ENCODE measurements at regions not wholly inside any gene's neighbourhood (a gene's known extent, or its start where the extent isn't known, plus 50 kb on each side); places are given as distances from the start of the nearest gene placed in this dataset.

DNA sequence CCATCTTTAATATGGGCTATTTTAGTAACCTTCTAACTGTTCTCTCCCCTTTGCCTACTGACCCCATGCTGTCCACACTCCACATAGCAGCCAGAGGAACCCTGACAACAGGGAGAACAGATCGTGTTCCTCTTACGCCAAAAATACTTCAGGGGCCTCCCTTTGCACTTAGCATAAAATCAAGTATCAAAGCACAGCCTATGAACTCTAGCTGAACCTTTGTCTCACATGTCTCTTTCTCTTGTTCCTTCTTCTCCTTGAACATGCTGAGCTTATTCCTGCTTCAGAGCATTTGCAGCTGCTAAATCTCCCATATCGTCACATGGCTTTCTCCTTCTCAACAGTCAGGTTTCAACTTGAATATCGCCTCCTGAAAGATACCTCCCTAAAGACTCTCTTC lies 698.8 kb upstream of the C9orf72 start (continued):
- TF ChIP-seq, protein P1, sequence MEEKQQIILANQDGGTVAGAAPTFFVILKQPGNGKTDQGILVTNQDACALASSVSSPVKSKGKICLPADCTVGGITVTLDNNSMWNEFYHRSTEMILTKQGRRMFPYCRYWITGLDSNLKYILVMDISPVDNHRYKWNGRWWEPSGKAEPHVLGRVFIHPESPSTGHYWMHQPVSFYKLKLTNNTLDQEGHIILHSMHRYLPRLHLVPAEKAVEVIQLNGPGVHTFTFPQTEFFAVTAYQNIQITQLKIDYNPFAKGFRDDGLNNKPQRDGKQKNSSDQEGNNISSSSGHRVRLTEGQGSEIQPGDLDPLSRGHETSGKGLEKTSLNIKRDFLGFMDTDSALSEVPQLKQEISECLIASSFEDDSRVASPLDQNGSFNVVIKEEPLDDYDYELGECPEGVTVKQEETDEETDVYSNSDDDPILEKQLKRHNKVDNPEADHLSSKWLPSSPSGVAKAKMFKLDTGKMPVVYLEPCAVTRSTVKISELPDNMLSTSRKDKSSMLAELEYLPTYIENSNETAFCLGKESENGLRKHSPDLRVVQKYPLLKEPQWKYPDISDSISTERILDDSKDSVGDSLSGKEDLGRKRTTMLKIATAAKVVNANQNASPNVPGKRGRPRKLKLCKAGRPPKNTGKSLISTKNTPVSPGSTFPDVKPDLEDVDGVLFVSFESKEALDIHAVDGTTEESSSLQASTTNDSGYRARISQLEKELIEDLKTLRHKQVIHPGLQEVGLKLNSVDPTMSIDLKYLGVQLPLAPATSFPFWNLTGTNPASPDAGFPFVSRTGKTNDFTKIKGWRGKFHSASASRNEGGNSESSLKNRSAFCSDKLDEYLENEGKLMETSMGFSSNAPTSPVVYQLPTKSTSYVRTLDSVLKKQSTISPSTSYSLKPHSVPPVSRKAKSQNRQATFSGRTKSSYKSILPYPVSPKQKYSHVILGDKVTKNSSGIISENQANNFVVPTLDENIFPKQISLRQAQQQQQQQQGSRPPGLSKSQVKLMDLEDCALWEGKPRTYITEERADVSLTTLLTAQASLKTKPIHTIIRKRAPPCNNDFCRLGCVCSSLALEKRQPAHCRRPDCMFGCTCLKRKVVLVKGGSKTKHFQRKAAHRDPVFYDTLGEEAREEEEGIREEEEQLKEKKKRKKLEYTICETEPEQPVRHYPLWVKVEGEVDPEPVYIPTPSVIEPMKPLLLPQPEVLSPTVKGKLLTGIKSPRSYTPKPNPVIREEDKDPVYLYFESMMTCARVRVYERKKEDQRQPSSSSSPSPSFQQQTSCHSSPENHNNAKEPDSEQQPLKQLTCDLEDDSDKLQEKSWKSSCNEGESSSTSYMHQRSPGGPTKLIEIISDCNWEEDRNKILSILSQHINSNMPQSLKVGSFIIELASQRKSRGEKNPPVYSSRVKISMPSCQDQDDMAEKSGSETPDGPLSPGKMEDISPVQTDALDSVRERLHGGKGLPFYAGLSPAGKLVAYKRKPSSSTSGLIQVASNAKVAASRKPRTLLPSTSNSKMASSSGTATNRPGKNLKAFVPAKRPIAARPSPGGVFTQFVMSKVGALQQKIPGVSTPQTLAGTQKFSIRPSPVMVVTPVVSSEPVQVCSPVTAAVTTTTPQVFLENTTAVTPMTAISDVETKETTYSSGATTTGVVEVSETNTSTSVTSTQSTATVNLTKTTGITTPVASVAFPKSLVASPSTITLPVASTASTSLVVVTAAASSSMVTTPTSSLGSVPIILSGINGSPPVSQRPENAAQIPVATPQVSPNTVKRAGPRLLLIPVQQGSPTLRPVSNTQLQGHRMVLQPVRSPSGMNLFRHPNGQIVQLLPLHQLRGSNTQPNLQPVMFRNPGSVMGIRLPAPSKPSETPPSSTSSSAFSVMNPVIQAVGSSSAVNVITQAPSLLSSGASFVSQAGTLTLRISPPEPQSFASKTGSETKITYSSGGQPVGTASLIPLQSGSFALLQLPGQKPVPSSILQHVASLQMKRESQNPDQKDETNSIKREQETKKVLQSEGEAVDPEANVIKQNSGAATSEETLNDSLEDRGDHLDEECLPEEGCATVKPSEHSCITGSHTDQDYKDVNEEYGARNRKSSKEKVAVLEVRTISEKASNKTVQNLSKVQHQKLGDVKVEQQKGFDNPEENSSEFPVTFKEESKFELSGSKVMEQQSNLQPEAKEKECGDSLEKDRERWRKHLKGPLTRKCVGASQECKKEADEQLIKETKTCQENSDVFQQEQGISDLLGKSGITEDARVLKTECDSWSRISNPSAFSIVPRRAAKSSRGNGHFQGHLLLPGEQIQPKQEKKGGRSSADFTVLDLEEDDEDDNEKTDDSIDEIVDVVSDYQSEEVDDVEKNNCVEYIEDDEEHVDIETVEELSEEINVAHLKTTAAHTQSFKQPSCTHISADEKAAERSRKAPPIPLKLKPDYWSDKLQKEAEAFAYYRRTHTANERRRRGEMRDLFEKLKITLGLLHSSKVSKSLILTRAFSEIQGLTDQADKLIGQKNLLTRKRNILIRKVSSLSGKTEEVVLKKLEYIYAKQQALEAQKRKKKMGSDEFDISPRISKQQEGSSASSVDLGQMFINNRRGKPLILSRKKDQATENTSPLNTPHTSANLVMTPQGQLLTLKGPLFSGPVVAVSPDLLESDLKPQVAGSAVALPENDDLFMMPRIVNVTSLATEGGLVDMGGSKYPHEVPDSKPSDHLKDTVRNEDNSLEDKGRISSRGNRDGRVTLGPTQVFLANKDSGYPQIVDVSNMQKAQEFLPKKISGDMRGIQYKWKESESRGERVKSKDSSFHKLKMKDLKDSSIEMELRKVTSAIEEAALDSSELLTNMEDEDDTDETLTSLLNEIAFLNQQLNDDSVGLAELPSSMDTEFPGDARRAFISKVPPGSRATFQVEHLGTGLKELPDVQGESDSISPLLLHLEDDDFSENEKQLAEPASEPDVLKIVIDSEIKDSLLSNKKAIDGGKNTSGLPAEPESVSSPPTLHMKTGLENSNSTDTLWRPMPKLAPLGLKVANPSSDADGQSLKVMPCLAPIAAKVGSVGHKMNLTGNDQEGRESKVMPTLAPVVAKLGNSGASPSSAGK (IDR thresholded peaks at IDR 0.05) = no peak
- TF ChIP-seq SAFB (IDR thresholded peaks at IDR 0.05; ENCODE audit: borderline replicate concordance, low read depth, low read length) (no peak), SNRNP70 (optimal IDR thresholded peaks at IDR 0.05; ENCODE audit: low read depth, low read length) (no peak)

Data from K562 (cell line).